A549 (cell line): ENCODE measurements at regions not wholly inside any gene's neighbourhood (a gene's known extent, or its start where the extent isn't known, plus 50 kb on each side); places are given as distances from the start of the nearest gene placed in this dataset.

ENCODE experiments used
- CTCF ChIP-seq: fragments of >200 bp; sonication (Bioruptor Twin); formaldehyde crosslinking; IDR thresholded peaks from 3 replicates; pipeline ENCODE4 v1.5.1; 2016
- HOXA7 ChIP-seq: fragments of 250-450 bp; sonication (Bioruptor Pico); IDR thresholded peaks from 2 replicates; pipeline ENCODE4 v1.5.0; 2020; ENCODE audit warnings: mild to moderate bottlenecking, moderate library complexity
- POLR2A ChIP-seq: IDR thresholded peaks from 2 replicates; pipeline ENCODE4 v1.6.1; 2012; ENCODE audit warnings: mild to moderate bottlenecking, low read length

GRCh38 chr20:16115911-16116552 lies 457.2 kb downstream of the KIF16B start:
- TF ChIP-seq CTCF (no peak), POLR2A (no peak), HOXA7 (no peak)
